H1 (cell line): ENCODE measurements at regions not wholly inside any gene's neighbourhood (a gene's known extent, or its start where the extent isn't known, plus 50 kb on each side); places are given as distances from the start of the nearest gene placed in this dataset.

ENCODE experiments used
- BACH1 ChIP-seq: IDR thresholded peaks from 2 replicates; pipeline ENCODE4 v1.6.1; 2012; ENCODE audit warnings: low read length, improper control_type of control experiment
- EP300 ChIP-seq, 2 experiments: IDR thresholded peaks; 1 replicate in 1 of 2; 2 replicates in 1 of 2; pipeline ENCODE4 v1.6.1; 2011 to 2012; ENCODE audit warnings: low read depth in 2 of 2, low read length in 2 of 2, mild to moderate bottlenecking in 2 of 2, borderline replicate concordance in 1 of 2, inconsistent platforms in 1 of 2, moderate library complexity in 1 of 2
- EZH2 ChIP-seq: fragments of 200-600 bp; sonication (generic); IDR thresholded peaks from 2 replicates; pipeline ENCODE4 v1.7.1; 2012; ENCODE audit warnings: low read depth, mild to moderate bottlenecking, moderate library complexity, low read length, inconsistent platforms; ENCODE audit not compliant: severe bottlenecking
- POLR2A ChIP-seq, 2 experiments: IDR thresholded peaks; 1 replicate in 1 of 2; 2 replicates in 1 of 2; pipeline ENCODE4 v1.6.1; 2011; ENCODE audit warnings: low read depth in 2 of 2, low read length in 2 of 2, mild to moderate bottlenecking in 2 of 2; ENCODE audit errors: control extremely low read depth in 1 of 2
- TBP ChIP-seq: IDR thresholded peaks from 2 replicates; pipeline ENCODE4 v1.6.1; 2011; ENCODE audit warnings: low read depth, low read length, improper control_type of control experiment

DNA sequence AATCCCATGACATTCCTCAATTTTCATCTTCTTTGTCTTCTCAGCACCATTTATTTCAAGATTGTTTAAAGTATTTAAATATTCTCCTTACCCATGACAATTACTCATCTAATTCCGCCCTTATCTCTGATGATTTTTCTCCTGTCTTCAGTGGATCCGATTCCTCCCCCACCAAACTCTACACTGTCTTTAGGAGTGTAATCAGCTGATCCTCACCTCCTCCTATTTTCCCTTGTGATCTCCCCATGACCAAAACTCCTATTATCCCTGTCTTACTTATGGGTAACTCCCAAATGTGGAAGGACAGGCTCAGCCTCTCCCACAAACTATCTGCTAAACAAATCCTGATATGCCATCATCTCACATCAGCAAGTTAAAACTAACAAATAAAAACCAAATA lies 335.3 kb upstream of the RUNX1 start:
- TF ChIP-seq EP300 (IDR thresholded peaks at IDR 0.05; ENCODE audit: borderline replicate concordance in 1 of 2, low read depth in 2 of 2, low read length in 2 of 2) (no peak), EZH2 (no peak), POLR2A (IDR thresholded peaks at IDR 0.05; ENCODE audit: control extremely low read depth in 1 of 2, low read depth in 2 of 2, low read length in 2 of 2) (no peak), TBP (no peak), BACH1 (no peak)
